ENCODE measurements at regions not wholly inside any gene's neighbourhood (a gene's known extent, or its start where the extent isn't known, plus 50 kb on each side); places are given as distances from the start of the nearest gene placed in this dataset.

- DNase-seq (ENCODE audit: insufficient read length, low spot score) = no peak
- no peak for TF ChIP-seq CTCF (IDR thresholded peaks at IDR 0.05; ENCODE audit: insufficient read depth, missing control alignments)
- FAIRE-seq = no peak
These were observed 274.2 kb downstream of the CDH26 start for GRCh38 chr20:60232380-60232779.

- FAIRE-seq = no peak
- DNase-seq (ENCODE audit: insufficient read length, low spot score) = no peak
- TF ChIP-seq CTCF (IDR thresholded peaks at IDR 0.05; ENCODE audit: insufficient read depth, missing control alignments) = no peak
These were observed 274.9 kb downstream of the CDH26 start for GRCh38 chr20:60233018-60233630.

- FAIRE-seq = no peak
- TF ChIP-seq CTCF (IDR thresholded peaks at IDR 0.05; ENCODE audit: insufficient read depth, missing control alignments) = no peak
- no peak for DNase-seq (ENCODE audit: insufficient read length, low spot score)
These were observed 278.4 kb downstream of the CDH26 start for GRCh38 chr20:60236613-60237012.

- TF ChIP-seq CTCF (IDR thresholded peaks at IDR 0.05; ENCODE audit: insufficient read depth, missing control alignments) = no peak
- no peak for FAIRE-seq
- no peak for DNase-seq (ENCODE audit: insufficient read length, low spot score)
These were observed 279.8 kb downstream of the CDH26 start for GRCh38 chr20:60237981-60238380.

- no peak for TF ChIP-seq CTCF (IDR thresholded peaks at IDR 0.05; ENCODE audit: insufficient read depth, missing control alignments)
- DNase-seq (ENCODE audit: insufficient read length, low spot score) (no peak), FAIRE-seq (no peak)
These were observed 280.9 kb downstream of the CDH26 start for GRCh38 chr20:60238992-60239660.

GRCh38 chr20:60239956-60240355, 281.7 kb downstream of the CDH26 start:
- FAIRE-seq (no peak), DNase-seq (ENCODE audit: insufficient read length, low spot score) (no peak)
- TF ChIP-seq CTCF (IDR thresholded peaks at IDR 0.05; ENCODE audit: insufficient read depth, missing control alignments) = no peak

GRCh38 chr20:60240415-60240814, 282.2 kb downstream of the CDH26 start:
- TF ChIP-seq CTCF (IDR thresholded peaks at IDR 0.05; ENCODE audit: insufficient read depth, missing control alignments) = no peak
- DNase-seq (ENCODE audit: insufficient read length, low spot score) (no peak), FAIRE-seq (no peak)

Data from D721Med (cell line).